A549 (cell line): ENCODE measurements at regions not wholly inside any gene's neighbourhood (a gene's known extent, or its start where the extent isn't known, plus 50 kb on each side); places are given as distances from the start of the nearest gene placed in this dataset.

Experiments
- BHLHE40 ChIP-seq: IDR thresholded peaks from 2 replicates; pipeline ENCODE4 v1.6.1; 2012; ENCODE audit warnings: low read depth, low read length, inconsistent platforms
- CBX8 ChIP-seq: fragments of 200-600 bp; sonication (generic); IDR thresholded peaks from 2 replicates; pipeline ENCODE4 v1.6.1; 2016
- ELK1 ChIP-seq: fragments of 150-350 bp; IDR thresholded peaks from 2 replicates; pipeline ENCODE4 v1.6.1; 2014; ENCODE audit warnings: low read depth, mild to moderate bottlenecking, low read length
- EP300 ChIP-seq, 2 experiments: fragments of >200 bp; sonication (Bioruptor Twin); formaldehyde crosslinking; IDR thresholded peaks; 2 replicates in 1 of 2; 3 replicates in 1 of 2; pipeline ENCODE4 v1.6.1; 2016 to 2017
- ESRRA ChIP-seq: fragments of 150-350 bp; IDR thresholded peaks from 2 replicates; pipeline ENCODE4 v1.6.1; 2014; ENCODE audit warnings: mild to moderate bottlenecking, low read length, borderline replicate concordance
- KDM5A ChIP-seq: fragments of 200-600 bp; sonication (generic); IDR thresholded peaks from 2 replicates; pipeline ENCODE4 v1.6.1; 2016; ENCODE audit warnings: antibody characterized with exemption, mild to moderate bottlenecking
- POLR2A ChIP-seq: IDR thresholded peaks from 2 replicates; pipeline ENCODE4 v1.6.1; 2012; ENCODE audit warnings: mild to moderate bottlenecking, low read length
- TF ChIP-seq, protein P1 (sequence below): fragments of >200 bp; sonication (Bioruptor Twin); formaldehyde crosslinking; IDR thresholded peaks from 3 replicates; pipeline ENCODE4 v1.5.1; 2016

DNA sequence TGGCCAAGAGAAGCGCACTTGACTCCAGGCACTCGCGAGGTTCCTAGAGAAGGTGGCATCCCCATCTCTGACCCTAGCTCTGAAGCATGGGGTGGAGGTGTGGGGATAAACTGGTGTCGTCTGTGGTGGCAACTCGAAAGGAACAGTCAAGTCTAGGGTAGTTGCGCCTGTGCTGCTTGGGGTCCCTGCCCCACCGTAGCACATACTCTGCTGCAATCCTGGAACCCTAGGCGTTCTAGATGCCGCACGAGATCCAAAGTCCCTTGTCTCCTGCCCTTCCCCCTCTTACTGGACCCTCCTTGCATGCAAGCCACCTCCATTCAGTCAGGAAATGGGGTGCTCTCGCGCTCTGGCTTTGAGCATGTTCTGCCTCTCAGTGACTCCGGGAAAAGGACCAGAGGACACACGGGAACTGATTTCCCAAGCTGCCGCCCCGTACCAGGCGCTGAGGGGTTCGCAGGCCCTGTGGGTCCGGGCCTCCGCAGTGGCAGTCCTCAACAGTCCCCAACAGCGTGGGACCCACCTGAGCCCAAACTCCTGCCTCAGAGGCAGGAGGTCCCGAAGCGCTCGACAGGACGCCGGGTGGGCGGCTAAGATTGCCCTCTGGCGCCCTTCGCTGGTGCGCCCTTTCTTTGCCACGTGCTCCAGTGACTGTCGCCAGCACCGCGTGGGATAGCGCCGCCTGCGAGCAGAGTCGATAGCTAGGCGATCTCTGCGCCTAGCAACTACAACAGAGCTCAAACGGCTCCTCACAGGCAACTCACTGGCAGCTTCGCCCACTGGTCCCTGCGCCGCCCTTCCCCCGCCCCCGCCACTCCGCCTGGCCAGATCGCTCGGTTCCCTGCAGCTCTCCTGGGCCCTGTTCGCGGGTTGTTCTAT lies 452.0 kb downstream of the REEP3 start:
- no peak for TF ChIP-seq ESRRA
- TF ChIP-seq, protein P1, sequence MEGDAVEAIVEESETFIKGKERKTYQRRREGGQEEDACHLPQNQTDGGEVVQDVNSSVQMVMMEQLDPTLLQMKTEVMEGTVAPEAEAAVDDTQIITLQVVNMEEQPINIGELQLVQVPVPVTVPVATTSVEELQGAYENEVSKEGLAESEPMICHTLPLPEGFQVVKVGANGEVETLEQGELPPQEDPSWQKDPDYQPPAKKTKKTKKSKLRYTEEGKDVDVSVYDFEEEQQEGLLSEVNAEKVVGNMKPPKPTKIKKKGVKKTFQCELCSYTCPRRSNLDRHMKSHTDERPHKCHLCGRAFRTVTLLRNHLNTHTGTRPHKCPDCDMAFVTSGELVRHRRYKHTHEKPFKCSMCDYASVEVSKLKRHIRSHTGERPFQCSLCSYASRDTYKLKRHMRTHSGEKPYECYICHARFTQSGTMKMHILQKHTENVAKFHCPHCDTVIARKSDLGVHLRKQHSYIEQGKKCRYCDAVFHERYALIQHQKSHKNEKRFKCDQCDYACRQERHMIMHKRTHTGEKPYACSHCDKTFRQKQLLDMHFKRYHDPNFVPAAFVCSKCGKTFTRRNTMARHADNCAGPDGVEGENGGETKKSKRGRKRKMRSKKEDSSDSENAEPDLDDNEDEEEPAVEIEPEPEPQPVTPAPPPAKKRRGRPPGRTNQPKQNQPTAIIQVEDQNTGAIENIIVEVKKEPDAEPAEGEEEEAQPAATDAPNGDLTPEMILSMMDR: no peak
- no peak for TF ChIP-seq KDM5A
- TF ChIP-seq BHLHE40: no peak
- TF ChIP-seq ELK1: no peak
- no peak for TF ChIP-seq CBX8
- no peak for TF ChIP-seq EP300 (IDR thresholded peaks at IDR 0.05)
- no peak for TF ChIP-seq POLR2A
